Iris pigment epithelial cell (primary cell): ENCODE measurements at regions not wholly inside any gene's neighbourhood (a gene's known extent, or its start where the extent isn't known, plus 50 kb on each side); places are given as distances from the start of the nearest gene placed in this dataset.

ENCODE experiments used
- DNase-seq: peaks from one replicate; pipeline ENCODE4 v3.0.0-alpha.2; 2011; ENCODE audit warnings: low read depth

DNA sequence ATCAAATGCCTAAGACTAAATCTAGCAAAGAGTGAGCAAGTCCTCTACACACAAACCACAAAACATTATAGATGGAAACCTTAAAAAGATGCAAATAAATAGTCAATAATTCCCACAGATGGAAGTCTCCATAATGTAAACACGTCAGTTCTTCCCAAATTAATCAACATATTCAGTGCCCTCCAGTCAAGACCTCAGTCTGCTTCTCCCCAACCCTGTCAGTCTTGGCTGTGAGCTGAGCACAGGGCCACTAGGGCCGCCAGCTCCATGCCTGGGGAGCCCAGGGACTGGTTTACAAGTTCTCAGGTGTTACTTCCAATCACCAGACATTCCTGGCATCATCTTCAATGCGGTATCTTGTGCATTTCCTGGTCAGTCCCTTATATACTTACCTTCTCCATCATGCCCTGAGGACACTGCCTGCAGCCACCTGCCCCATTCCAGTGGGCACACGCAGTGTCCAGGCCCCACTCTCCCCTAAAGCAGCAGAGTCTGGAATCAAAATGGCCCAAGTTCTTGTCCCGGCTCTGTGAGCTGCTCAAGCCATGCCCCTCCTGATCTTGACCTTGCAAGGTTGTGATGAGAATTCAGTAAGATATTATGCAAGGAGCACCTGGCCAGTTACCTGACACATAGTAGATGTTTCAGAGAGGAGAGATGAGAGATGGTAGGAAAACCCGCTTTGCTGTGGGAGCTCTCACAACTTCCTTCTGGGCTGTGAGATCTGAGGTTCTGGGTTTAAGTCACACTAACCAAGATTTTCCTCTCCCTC lies 207.9 kb upstream of the RAB6C start:
- no peak for DNase-seq

DNA sequence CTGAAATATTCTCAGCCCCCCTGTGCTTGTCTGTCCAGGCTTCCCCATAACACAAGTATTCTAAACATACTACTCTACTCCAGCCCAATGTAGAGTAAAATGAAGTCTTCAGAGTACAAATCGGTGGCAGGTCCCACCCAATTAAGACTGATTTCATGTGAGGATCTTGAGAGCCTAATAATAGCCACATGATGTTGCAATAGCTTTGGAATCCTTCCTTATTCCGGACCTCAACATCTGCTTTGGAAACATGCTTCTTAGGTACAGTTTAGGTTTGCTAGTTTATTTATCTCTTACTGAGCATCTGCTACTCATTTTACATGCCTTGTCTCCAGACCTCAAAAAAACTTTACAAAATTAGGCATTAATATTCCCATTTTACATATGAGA lies 207.3 kb upstream of the RAB6C start:
- DNase-seq: no peak

DNA sequence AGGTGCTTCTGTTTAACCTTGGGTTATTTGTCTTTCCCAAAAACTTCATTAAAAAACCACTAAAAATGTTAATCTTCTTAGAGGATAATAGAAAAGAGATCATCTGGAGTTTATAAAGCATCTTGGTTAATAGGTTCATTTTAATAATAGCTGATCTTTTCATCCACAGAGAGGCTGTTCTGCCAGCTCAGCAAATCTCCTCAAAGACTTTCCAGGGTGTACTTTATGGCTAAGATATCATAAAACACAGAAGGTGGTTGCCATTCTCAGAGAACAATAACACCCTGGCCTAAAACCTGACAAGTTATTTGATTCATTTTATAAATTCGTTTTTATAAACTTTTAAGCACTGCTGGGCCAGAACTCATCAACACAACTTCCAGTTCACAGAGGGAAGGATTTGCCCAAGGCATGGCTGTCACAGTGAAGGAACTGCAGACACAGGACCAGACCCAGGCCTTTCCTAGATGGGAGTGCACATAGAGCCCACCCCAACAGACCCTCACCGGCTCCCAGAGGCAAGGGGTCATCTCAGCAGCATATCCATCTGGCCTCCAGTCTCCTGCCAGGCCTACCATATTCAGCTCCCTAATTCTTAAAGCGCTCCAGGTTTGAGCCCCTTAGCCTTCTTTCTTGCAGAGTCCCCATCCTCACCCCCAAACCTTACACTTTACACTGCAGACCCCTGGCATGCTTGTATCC lies 203.4 kb upstream of the RAB6C start:
- no peak for DNase-seq

DNA sequence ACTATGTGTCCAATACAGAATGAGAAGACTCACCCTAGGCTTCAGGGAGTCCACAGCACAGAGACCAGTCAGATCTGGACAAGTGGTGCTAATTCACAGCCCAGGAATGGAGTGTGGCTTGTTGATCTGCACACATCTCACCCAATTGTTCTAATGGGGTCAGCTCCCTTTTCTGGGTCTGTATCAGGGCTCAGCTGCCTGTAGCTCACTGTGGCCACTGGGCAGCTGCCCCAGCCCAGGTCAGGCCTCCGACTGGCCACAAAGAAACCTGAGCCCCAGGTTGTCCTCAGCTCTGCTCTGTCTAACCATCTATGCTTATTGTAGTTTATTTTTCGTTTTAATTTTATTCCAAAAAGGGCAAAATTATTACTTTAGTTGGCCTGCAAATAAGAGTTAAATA lies 202.3 kb upstream of the RAB6C start:
- no peak for DNase-seq

DNA sequence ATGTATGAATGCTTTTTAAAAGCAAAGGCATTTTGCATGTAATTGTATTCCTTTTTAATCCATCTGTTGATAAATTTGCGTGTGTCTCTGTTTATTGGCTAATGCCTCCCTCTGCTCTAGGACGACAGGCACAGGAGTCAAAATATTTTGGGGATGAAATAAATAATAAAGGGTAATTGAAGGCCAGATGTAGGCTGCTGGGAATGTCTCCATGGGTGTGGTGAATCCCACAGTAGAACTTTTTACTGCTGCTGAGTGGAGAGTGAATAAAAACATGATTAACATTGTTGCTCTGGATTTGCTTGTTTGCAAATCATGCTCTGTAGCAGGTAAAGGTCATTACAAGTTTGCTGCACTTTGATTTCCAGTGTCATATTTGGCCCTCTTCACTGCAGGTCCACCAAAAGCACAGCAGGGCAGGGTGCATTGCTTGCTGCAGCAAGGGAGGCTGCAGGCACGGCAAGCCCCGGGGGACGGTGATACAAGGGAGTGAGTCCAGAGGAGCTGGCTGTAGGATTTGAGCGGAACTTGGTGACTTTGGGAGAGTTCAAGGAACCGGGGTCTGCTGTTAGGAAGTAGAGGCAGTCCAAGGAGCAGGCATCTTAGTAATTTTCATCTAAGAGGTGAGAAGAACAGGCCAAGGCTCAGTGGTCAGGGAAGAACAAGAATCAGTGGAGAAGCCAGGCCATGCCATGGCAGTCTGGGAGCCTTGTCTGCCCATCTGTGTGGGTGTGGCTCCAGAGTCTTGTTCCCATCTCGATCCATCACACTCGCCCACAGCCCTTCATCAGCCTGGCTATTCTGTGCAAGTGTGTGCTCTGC lies 201.5 kb upstream of the RAB6C start:
- no peak for DNase-seq

DNA sequence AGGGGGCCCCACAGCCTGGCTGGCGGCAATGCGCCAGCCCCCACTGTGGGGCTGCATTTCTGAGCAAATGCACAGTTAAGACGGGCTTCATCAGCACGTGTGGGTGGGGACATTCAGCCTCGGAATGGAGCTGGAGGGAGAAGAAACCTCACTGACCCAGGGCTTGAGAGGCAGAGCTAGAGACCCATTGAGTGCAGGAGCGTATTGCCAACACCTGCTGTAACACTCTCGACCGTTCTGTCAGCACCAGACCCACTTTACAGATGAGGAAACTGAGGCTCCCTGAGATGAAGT lies 200.9 kb upstream of the RAB6C start:
- no peak for DNase-seq

DNA sequence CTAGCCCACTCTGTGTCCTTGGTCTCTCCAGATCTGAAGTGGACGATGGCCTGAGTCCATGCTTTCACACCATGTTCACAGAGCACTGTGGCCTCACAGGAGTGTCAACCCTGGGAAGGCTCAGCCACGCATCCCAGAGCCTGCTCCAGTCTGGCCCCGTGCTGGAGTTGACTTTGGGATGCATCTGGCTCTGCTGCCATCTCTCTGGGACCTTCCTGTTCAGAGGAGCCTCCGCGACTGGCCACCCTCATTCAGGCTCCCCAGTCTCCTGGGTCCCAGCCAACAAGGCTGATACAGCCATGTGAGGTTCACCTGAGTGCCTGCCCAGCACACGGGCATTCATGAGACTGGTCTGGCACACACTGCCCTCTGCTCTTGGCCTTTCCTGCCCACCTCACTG lies 199.7 kb upstream of the RAB6C start:
- DNase-seq: no peak

DNA sequence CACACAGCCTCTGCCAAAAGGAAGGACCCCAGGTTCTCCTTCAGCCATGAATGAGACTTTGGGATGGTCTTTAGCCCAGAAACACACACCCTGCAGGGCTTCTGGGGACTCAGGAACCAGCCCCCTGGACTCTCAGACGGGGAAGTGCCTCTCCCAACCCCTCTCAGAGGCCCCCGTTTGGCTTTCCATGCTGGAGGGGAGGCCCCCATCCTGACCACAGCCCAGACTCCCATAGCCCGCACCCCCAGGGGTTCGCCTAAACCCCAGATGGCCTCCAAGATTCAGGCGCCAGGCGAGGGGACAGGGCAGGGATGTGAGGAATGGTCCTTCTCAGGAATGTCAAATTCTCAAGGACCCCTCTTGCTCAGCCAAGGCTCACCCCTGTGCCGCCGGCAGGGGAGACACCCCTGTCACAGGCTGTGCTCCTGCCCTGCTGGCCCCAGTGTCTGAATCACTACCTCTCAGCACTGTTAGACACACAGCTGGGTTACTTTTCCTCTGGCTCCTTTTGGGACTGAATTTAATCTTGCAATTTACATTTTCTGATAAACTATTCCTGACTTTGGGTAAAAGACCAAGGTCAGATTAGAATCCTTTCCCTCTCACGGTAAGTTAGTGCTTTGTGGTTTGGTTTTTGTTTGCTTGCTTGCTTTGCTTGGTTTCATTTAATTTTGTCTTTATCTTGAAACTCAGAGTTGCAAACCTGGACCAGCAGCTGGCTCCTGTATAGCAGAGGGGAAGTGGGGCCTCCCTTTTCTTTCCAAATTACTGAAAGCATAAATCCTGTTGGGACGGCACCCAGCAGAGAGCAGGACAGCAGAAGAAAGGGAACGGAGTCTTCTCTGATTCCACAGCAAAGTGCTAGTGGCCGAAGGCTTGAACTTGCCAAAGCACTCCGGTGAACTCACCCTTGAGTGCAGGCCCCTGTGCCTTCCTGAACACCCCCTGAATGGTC lies 198.9 kb upstream of the RAB6C start:
- DNase-seq: no peak

DNA sequence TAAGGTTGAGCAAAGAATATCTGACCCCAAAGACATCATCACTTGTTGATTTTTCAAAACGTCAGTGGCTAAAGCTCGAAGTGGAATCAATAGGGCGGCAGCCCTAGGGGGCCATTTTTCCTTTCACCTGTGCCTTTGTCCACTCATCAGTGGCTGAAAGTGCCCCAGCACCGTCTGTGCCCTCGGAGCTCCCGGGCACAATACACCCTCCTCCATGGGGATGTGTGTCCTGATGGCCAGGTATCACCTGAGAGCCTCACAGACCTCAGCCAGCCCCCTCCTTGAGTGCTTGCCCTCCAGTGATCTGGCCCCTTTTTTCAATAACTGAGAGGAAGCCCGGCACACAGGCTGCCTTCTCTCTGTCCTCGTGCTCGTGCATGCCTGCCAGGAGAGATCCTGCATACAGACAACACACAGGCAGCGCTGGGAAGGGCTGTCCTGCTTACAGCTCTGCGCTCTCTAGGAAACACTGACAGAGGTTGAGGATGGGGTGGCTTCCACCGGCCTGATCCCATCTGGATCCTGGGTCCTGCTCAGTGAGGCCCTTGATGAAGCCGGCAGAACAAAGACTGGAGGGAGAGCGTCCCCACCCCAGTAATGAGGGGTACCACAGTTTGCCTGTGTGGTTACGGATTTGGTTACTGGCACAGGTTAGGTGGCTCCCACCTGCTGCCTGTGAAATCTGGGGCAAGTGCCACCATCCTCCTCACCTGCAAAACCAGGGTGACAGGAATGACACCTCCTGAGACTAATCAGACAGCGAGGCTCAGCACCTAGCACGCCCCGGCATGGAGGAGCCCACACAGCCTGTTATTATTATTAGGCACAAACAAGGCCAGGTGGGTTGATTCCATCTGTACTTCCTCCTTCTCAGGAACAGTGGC lies 197.5 kb upstream of the RAB6C start:
- no peak for DNase-seq

DNA sequence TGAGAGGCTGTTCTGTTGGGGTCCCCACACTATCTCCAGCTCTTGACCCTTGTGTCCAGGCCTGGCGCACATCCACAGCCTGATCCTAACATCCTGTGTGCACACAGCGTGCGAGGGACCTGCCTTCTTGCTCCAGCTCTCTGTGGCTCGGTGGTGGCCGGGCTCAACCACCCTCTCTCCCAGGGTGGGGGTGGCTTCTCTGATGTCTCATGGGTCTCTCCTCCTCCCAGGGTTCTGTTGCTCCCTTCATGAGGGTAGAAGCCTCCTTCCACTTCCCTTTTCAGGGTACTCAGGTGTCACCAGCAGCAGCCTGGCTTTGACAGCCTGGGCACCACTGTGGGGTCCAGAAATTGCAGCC lies 196.9 kb upstream of the RAB6C start:
- DNase-seq: no peak

DNA sequence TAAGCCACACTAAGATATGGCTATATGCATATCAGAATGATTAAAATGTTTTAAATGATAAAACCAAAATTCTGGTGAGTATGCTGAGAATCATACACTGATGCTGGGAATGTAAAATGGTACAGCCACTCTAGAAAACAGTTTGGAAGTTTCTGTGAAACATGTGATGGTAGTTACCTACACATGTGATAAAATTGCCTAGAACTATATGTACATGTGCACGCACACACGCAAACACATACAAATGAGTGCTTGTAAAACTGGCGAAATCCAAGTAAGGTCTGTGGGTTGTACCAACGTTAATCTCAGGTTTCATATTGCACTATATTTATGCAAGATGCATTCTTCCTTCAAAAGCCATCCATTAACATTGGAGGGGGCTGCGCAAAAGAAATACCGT lies 195.0 kb upstream of the RAB6C start:
- no peak for DNase-seq

DNA sequence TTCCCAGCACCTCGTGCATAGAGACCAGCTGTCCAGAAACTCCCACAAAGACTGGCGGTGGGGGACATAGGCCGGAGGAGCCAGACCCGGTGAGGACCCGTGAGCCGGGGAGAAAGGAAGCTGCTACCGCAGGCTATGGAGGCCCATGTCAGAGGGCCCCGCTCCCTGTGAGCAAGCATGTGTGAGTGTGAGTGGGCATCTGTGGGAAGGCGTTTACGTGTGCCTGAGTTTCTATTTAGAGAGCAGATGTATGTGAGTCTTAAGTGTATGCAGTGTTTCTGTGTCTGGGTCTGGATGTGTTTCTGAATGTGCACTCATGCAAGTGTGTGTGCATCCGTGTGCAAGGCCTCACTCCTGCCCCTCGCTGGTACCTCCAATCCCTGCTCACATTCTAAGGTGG lies 187.8 kb upstream of the RAB6C start:
- DNase-seq: no peak

DNA sequence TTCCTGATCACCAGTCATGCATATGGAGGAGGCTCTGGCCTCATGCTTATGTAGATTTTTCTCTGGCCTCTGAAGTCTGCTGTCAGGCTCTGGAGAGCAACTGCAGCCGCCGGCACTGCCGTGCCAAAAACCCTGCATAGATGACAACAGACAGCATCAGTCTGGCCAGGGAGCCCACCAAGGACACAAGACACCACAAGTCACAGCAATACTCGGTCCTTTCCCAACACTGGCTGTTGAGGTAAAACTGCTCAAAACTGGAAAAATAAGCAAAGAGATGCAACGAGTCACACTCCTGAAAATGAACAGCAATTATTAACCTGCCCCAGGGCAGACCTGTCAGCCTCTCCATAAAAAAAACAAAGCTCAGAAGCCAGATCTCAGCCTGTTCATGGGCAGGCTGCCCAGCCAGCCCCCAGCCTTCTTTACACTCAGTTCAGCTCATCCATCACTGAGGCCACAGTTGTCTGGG lies 186.0 kb upstream of the RAB6C start:
- DNase-seq: no peak

DNA sequence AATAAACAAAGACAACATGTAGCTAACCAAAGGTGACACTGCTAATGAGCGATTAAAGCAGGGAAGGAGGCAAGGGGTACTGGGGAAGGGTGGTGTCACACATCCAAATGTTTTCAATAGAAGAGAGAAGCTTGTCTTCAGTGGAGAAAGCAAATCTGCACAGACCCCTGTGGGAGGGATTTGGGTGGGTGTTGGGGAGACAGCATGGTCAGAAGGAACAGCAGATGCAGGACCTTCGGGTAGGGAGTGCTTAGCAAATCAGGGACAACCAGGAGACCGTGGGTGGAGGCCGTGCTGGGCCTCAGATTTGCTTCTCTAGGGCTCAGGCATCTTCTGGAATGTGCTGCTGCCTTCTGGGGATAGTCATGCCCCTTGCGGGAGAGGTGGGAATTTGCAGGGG lies 185.3 kb upstream of the RAB6C start:
- DNase-seq: no peak

DNA sequence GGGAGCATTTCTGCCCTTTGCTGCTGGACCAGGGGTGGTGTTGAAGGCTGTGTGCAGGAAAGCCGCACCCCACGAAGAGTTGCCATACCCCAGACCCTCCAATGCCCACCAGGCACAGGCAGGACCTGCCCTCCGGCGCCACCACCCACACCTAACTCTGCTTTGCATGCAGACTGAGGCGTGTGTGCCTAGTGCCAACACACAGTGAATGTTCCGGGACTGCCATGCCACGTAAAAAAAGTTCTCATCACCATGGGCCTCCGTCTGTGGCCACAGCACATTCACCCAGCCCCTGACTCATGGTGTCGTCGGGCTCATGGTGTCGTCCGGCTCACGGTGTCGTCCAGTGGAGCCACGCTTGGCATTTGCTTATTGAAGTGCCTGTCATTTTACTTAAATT lies 184.9 kb upstream of the RAB6C start:
- DNase-seq: no peak

DNA sequence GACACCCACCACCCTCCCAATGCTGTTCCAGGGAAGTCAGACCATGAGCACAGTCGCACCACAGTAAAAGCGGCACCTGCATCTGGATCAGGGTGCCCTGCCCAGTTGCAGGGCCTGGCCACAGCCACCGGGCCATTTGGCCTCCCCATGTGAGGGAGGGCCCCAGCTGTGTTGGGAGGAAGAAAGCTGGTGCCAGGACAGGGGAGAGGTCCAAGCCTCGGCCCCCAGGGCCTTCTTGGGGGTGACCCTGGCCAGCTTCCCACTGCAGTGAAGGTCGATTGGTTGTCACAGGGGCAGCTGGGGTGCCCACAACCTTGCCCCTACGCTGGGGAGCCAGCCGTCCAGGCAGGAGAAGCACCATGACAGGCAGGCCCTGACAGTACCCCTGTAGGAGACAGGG lies 183.2 kb upstream of the RAB6C start:
- no peak for DNase-seq

DNA sequence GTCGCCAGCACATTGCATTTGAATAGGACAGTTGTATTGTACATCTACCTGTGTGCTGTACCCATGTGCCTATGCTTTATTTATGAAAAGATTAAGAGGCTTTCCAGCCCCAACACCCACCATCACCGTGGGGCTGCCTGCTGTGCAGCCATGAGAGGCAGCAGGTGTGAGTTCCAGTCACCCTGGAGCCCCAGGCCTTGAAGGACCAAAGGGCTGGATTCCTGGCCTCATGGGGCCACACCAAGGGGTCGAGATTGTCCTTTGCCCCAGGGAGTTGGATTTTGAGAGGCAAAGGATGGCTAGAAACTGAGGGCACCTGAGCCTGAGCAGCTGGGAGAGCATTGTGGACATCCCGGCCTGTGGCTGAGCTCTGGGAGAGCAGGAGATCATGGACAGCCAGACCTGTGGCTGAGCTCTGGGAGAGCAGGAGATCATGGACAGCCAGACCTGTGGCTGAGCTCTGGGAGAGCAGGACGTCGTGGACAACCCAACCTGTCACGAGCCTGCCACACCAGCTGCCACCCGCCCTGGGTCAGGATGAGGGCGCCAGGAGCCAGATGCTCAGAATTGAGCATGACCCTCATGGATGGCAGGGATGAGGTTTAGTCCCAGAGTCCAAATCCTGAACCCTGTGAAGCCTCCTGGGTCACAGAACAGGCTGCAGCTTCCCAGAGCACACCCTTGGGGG lies 182.5 kb upstream of the RAB6C start:
- no peak for DNase-seq

DNA sequence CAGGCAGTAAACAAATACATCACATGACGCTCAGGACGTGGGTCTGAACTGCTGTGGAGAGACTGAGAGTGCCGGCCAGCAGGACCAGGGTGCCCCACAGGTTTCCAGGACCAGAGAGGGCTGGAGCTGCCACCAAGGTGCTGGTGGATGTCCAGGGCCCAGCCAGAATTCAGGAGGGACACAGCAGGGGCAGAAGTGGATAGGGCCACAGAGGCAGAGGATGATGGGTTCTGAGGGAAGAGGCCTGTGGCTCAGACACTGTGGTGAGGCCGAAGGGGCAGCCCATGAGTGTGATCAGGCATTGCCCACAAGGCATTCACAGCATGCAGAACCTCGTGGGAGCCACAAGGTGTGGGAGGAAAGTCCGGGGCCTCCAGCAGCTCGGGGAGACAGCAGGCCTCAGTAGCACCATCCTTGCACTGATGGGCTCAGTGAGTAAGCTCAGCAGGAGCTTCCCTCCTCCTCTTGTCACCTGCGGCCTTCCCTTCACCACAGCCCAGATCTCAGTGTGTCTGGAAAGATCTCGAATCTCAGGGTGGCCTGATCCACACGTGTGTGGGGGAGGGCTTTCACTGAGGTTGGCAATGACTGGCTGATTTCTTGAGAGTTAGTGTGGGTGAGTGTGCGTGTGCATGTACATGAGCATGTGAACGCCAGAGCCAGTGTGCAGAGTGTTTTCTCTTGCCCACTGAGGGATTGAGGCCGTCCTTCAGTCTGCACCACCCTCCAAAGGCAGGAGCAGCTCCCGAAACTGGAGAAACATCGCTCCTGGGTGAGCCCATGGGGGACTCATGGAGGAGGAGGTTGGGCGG lies 181.8 kb upstream of the RAB6C start:
- no peak for DNase-seq

DNA sequence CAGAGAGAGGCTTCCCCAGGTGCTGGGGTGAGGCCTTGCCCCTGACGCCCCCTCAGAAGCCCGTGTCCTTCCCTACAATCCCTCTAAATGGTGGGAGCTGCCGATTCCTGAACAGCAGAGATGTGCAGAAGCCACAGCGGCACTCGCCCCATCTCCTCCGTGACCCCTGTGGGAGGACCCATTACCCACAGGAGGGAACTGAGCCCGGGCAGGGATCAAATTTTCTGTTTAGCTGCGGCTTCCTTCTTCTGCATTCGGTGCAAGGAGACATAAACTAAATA lies 181.2 kb upstream of the RAB6C start:
- DNase-seq: no peak

DNA sequence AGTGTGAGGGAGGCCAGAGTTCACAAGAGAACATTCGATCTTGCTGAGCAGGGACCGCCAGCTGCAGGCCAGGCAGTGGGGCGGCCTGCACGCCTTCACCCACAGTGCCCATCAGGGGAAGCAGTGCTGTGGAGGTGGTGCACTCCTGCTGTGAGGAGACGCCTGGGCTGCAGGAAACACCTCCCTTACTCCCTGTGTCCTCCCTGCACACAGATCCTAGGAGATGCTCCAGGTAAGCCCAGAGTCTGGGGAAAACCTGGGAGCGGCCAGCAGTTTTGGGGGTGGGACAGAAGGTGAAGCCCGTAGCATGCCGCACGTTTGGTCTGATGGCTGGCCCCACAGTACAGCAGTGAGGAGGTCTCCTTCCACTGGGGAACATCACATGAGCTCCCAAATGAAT lies 180.8 kb upstream of the RAB6C start:
- DNase-seq: no peak
